LNCaP clone FGC (cell line): ENCODE measurements at regions not wholly inside any gene's neighbourhood (a gene's known extent, or its start where the extent isn't known, plus 50 kb on each side); places are given as distances from the start of the nearest gene placed in this dataset.

Experiments
- DNase-seq: peaks from one replicate; pipeline ENCODE4 v3.0.0-alpha.2; 2011; ENCODE audit warnings: low read depth
- H3K4me3 ChIP-seq: 2 replicates; pipeline ENCODE4 v1.5.1; 2011; ENCODE audit warnings: mild to moderate bottlenecking, low read depth, low read length, control low read depth
- TF ChIP-seq, protein P1 (sequence below): IDR thresholded peaks from 2 replicates; pipeline ENCODE4 v1.5.1; 2012; ENCODE audit warnings: mild to moderate bottlenecking; ENCODE audit not compliant: control insufficient read depth, insufficient read depth; ENCODE audit errors: extremely low read depth

GRCh38 chr5:66406761-66407336 lies 189.3 kb upstream of the MAST4 start:
- DNase-seq: no peak
- H3K4me3 ChIP-seq: no peak overlapping the region
- TF ChIP-seq, protein P1, sequence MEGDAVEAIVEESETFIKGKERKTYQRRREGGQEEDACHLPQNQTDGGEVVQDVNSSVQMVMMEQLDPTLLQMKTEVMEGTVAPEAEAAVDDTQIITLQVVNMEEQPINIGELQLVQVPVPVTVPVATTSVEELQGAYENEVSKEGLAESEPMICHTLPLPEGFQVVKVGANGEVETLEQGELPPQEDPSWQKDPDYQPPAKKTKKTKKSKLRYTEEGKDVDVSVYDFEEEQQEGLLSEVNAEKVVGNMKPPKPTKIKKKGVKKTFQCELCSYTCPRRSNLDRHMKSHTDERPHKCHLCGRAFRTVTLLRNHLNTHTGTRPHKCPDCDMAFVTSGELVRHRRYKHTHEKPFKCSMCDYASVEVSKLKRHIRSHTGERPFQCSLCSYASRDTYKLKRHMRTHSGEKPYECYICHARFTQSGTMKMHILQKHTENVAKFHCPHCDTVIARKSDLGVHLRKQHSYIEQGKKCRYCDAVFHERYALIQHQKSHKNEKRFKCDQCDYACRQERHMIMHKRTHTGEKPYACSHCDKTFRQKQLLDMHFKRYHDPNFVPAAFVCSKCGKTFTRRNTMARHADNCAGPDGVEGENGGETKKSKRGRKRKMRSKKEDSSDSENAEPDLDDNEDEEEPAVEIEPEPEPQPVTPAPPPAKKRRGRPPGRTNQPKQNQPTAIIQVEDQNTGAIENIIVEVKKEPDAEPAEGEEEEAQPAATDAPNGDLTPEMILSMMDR: no peak

GRCh38 chr5:66407765-66408164 lies 188.4 kb upstream of the MAST4 start:
- TF ChIP-seq, protein P1: no peak
- H3K4me3 ChIP-seq: no peak overlapping the region
- DNase-seq: no peak

DNA sequence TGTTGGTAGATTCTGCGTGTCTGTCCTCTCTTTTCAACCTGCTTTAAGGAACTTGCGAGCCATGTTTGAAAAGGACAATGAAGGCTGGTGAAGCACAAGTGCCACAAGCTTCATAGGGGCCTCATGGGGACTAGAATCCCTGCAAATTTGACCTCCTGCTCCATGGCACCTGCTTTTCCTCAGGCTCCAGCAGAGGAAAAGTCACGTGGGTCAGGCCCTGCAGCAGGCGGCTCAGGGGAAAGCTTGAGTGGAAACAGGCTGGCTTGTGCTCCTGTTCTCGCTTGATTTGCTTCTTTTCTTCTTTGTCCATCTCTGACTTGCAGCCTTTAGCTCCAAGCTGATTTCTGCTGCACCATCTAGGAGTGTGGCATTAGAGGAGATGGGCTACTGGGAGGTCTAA lies 187.6 kb upstream of the MAST4 start:
- TF ChIP-seq, protein P1: no peak
- no peak for DNase-seq
- H3K4me3 ChIP-seq: no peak overlapping the region

GRCh38 chr5:66410122-66410521 lies 186.1 kb upstream of the MAST4 start:
- no peak for DNase-seq
- TF ChIP-seq, protein P1: no peak

GRCh38 chr5:66411701-66412100 lies 184.5 kb upstream of the MAST4 start:
- no peak for DNase-seq
- H3K4me3 ChIP-seq: no peak overlapping the region
- TF ChIP-seq, protein P1: no peak

More at GRCh38 chr5:66410122-66410521, 186.1 kb upstream of the MAST4 start:
- H3K4me3 ChIP-seq: no peak overlapping the region

DNA sequence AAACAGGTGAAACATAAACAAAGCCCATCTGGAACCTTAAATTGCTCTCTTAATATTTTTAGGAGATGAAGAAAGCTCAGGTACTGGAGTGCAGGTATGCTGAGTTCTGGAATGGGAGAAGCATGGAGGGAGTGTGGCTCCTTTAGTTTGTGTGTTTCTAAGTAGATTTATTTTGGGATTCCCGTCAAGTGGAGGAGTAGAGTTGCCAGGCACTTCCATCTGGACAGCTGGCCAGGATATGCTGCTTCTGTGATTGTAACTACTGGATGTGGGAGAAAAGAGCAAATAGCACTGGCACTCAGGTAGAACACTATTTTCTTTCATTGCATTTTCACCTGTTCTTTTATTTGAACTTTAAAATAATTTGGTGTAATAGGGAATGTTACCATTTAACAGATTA lies 182.3 kb upstream of the MAST4 start:
- H3K4me3 ChIP-seq: no peak overlapping the region
- TF ChIP-seq, protein P1: no peak

DNA sequence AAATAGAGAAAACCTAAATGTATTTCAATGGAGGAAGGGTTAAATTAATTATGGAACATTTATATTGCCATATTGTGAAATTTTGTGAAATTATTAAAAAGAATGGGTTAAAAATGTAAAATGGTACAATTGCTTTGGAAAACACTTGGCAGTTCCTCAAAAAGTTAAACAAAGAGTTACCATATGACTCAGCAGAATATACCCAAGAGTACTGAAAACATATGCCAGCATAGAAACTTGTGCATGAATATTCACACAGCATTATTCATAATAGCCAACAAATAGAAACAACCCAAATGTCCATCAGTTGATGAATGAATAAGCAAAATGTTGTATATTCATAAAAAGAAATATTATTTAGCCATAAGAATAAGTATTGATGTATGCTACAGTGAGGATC lies 181.0 kb upstream of the MAST4 start:
- H3K4me3 ChIP-seq: no peak overlapping the region
- TF ChIP-seq, protein P1: no peak
- DNase-seq: no peak

More for the DNA sequence above, 182.3 kb upstream of the MAST4 start:
- DNase-seq: no peak
